Lung microvascular endothelial cell (primary cell): ENCODE measurements at regions not wholly inside any gene's neighbourhood (a gene's known extent, or its start where the extent isn't known, plus 50 kb on each side); places are given as distances from the start of the nearest gene placed in this dataset.
"Not testable (repeated sequence)": the region's sequence is repeated elsewhere in the genome, so short reads cannot be mapped to it uniquely, and the experiment has no call there.

Experiments
- DNase-seq, 2 donors: peaks; one replicate each; pipeline versions ENCODE4 v3.0.0 to v3.0.0-alpha.2; 2010; ENCODE audit warnings: low read depth in 2 of 2

- no peak for DNase-seq
Observed at GRCh38 chr14:87434011-87434410, 559.0 kb downstream of the GALC start.

- DNase-seq, result no peak
Observed at GRCh38 chr14:87432698-87433097, 560.3 kb downstream of the GALC start.

- DNase-seq, result no peak
Observed at GRCh38 chr14:87430810-87431209, 562.2 kb downstream of the GALC start.

GRCh38 chr14:87430214-87430613, 562.8 kb downstream of the GALC start:
- DNase-seq, result no peak

- no peak for DNase-seq
Observed at GRCh38 chr14:87419925-87420324, 573.1 kb downstream of the GALC start.

- no peak for DNase-seq
Observed at GRCh38 chr14:87411370-87411769, 581.6 kb downstream of the GALC start.

GRCh38 chr14:87409393-87409792, 583.6 kb downstream of the GALC start:
- no peak for DNase-seq

- DNase-seq, result no peak
Observed at GRCh38 chr14:87407344-87407743, 585.6 kb downstream of the GALC start.

- no peak for DNase-seq
Observed at GRCh38 chr14:87405563-87405962, 587.4 kb downstream of the GALC start.

- DNase-seq, result no peak
Observed at GRCh38 chr14:87397499-87397898, 595.5 kb downstream of the GALC start.

- DNase-seq, result no peak
Observed at GRCh38 chr14:87391066-87391465, 601.9 kb downstream of the GALC start.

- no peak for DNase-seq
Observed at GRCh38 chr14:87388946-87389345, 604.0 kb downstream of the GALC start.

GRCh38 chr14:87387806-87388205, 605.2 kb downstream of the GALC start:
- DNase-seq, result no peak

- DNase-seq, result no peak
Observed at GRCh38 chr14:87386524-87386923, 606.5 kb downstream of the GALC start.

GRCh38 chr14:87380054-87380453, 612.9 kb downstream of the GALC start:
- DNase-seq, result no peak

GRCh38 chr14:87368751-87369150, 624.2 kb downstream of the GALC start:
- no peak for DNase-seq

- DNase-seq, result not testable (repeated sequence)
Observed at GRCh38 chr14:87360246-87360645, 632.7 kb downstream of the GALC start.

GRCh38 chr14:87351007-87351406, 642.0 kb downstream of the GALC start:
- no peak for DNase-seq

- DNase-seq, result no peak
Observed at GRCh38 chr14:87349921-87350320, 643.1 kb downstream of the GALC start.

- DNase-seq, result no peak
Observed at GRCh38 chr14:87343652-87344051, 649.3 kb downstream of the GALC start.

GRCh38 chr14:87334997-87335685, 657.8 kb downstream of the GALC start:
- no peak for DNase-seq

GRCh38 chr14:87331991-87332390, 661.0 kb downstream of the GALC start:
- DNase-seq, result no peak

GRCh38 chr14:87325741-87326140, 667.2 kb downstream of the GALC start:
- no peak for DNase-seq

GRCh38 chr14:87323191-87323590, 669.8 kb downstream of the GALC start:
- DNase-seq, result no peak
